ENCODE measurements at regions not wholly inside any gene's neighbourhood (a gene's known extent, or its start where the extent isn't known, plus 50 kb on each side); places are given as distances from the start of the nearest gene placed in this dataset.

DNA sequence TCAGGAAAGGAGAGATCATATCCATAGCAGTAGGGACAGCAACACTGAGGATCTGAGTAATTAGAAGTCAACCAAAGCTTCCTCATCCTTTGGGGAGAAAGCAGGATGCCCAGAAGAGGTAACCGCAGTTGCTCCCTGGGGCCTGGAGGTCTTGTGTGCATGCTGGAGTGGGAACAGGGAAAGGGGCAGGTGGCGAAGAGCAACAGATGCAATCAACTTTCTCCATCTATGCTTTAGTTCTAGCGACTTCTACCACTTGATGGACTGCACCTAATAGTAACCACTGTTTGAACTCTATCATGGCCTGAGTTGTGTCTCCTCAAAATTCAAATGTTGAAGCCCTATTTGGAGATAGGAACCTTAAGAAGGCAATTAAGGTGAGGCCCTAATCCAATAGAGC lies 503.8 kb downstream of the NPIPA7 start:
- 69% methylated on average over 2 of the region's 3 CpGs for WGBS
- H3K79me1 ChIP-seq (replicated peaks; ENCODE audit: low read length, poor library complexity, severe bottlenecking), result no peaks in the 10 kb centered on the region
- H3K4me2 ChIP-seq (ENCODE audit: low read length, poor library complexity, severe bottlenecking), result no peak overlapping the region
- no peak for DNase-seq
- no peak overlapping the region for H2AK5ac ChIP-seq (ENCODE audit: low read length, severe bottlenecking)
- H3K4me1 ChIP-seq (ENCODE audit: control insufficient read depth, insufficient read depth, low read depth, low read length), result no peaks in the 10 kb centered on the region
- H3K27ac ChIP-seq (ENCODE audit: low read length, poor library complexity, severe bottlenecking), result no peak overlapping the region
- H4K91ac ChIP-seq (ENCODE audit: low read length), result no peak overlapping the region
- no peaks in the 10 kb centered on the region for H3K27me3 ChIP-seq (ENCODE audit: control insufficient read depth in 1 of 2, insufficient read depth in 1 of 2, low read length in 2 of 2)
- no peak overlapping the region for H3K14ac ChIP-seq (ENCODE audit: low read length in 2 of 2)
- H3K9me3 ChIP-seq (ENCODE audit: control insufficient read depth, low read length), result no peaks in the 10 kb centered on the region
- no peak overlapping the region for H3K18ac ChIP-seq (ENCODE audit: low read depth in 1 of 2, low read length in 2 of 2)
- no peak overlapping the region for H3K23ac ChIP-seq (ENCODE audit: low read length in 2 of 2)
- no peak overlapping the region for H2BK12ac ChIP-seq (ENCODE audit: low read length in 2 of 2)
- H2AFZ ChIP-seq (ENCODE audit: low read depth, low read length), result no peak overlapping the region
- H3K4me3 ChIP-seq (ENCODE audit: insufficient read depth in 1 of 2, low read depth in 1 of 2, low read length in 2 of 2), result no peak overlapping the region
- H4K8ac ChIP-seq (ENCODE audit: low read length), result no peak overlapping the region
- no peak overlapping the region for H2BK120ac ChIP-seq (ENCODE audit: low read depth, low read length)
- H3K9ac ChIP-seq (ENCODE audit: low read length), result no peak overlapping the region
- no peak overlapping the region for H2BK15ac ChIP-seq (ENCODE audit: low read depth, poor library complexity, severe bottlenecking)
- H2BK5ac ChIP-seq (ENCODE audit: low read depth, low read length, poor library complexity, severe bottlenecking), result no peak overlapping the region
- no peak overlapping the region for H3K4ac ChIP-seq (ENCODE audit: low read depth in 1 of 2, low read length in 2 of 2)
- H3K36me3 ChIP-seq (ENCODE audit: control insufficient read depth in 1 of 2, insufficient read depth in 2 of 2, low read depth in 1 of 2, low read length in 2 of 2), result no peaks in the 10 kb centered on the region

DNA sequence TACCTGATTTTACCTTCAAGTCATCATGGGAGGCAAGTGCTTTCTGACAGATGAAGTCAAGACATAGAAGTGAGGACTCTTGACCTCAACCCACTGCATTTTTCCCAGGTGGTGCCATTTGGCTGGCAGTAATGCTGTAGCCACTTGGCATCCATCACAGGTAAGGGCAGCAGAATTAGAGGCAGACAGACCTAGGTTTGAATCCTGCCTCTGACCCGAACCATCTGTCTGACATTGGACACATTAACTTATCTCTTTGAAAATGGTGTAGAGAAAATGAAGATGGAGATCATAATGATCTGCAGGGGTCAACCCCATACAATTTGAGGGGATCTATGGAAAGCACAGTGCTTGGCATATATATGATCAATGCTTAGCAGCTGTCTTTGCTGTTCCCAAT lies 505.5 kb downstream of the NPIPA7 start:
- H3K27me3 ChIP-seq (ENCODE audit: control insufficient read depth in 1 of 2, insufficient read depth in 1 of 2, low read length in 2 of 2), result no peaks in the 10 kb centered on the region
- DNase-seq, result no peak
- no peak overlapping the region for H4K91ac ChIP-seq (ENCODE audit: low read length)
- no peak overlapping the region for H2BK12ac ChIP-seq (ENCODE audit: low read length in 2 of 2)
- no peaks in the 10 kb centered on the region for H3K36me3 ChIP-seq (ENCODE audit: control insufficient read depth in 1 of 2, insufficient read depth in 2 of 2, low read depth in 1 of 2, low read length in 2 of 2)
- no peaks in the 10 kb centered on the region for H3K79me1 ChIP-seq (replicated peaks; ENCODE audit: low read length, poor library complexity, severe bottlenecking)
- no peak overlapping the region for H3K18ac ChIP-seq (ENCODE audit: low read depth in 1 of 2, low read length in 2 of 2)
- no peaks in the 10 kb centered on the region for H3K4me1 ChIP-seq (ENCODE audit: control insufficient read depth, insufficient read depth, low read depth, low read length)
- H3K4me3 ChIP-seq (ENCODE audit: insufficient read depth in 1 of 2, low read depth in 1 of 2, low read length in 2 of 2), result no peak overlapping the region
- no peak overlapping the region for H4K8ac ChIP-seq (ENCODE audit: low read length)
- no peak overlapping the region for H2BK15ac ChIP-seq (ENCODE audit: low read depth, poor library complexity, severe bottlenecking)
- H3K27ac ChIP-seq (ENCODE audit: low read length, poor library complexity, severe bottlenecking), result no peak overlapping the region
- H3K14ac ChIP-seq (ENCODE audit: low read length in 2 of 2), result no peak overlapping the region
- WGBS, result 60% methylated on average over 1 of the region's 1 CpG
- no peak overlapping the region for H2AFZ ChIP-seq (ENCODE audit: low read depth, low read length)
- H3K4me2 ChIP-seq (ENCODE audit: low read length, poor library complexity, severe bottlenecking), result no peak overlapping the region
- no peaks in the 10 kb centered on the region for H3K9me3 ChIP-seq (ENCODE audit: control insufficient read depth, low read length)
- H3K4ac ChIP-seq (ENCODE audit: low read depth in 1 of 2, low read length in 2 of 2), result no peak overlapping the region
- no peak overlapping the region for H2BK120ac ChIP-seq (ENCODE audit: low read depth, low read length)
- no peak overlapping the region for H2BK5ac ChIP-seq (ENCODE audit: low read depth, low read length, poor library complexity, severe bottlenecking)
- H3K23ac ChIP-seq (ENCODE audit: low read length in 2 of 2), result no peak overlapping the region
- H2AK5ac ChIP-seq (ENCODE audit: low read length, severe bottlenecking), result no peak overlapping the region
- H3K9ac ChIP-seq (ENCODE audit: low read length), result no peak overlapping the region

DNA sequence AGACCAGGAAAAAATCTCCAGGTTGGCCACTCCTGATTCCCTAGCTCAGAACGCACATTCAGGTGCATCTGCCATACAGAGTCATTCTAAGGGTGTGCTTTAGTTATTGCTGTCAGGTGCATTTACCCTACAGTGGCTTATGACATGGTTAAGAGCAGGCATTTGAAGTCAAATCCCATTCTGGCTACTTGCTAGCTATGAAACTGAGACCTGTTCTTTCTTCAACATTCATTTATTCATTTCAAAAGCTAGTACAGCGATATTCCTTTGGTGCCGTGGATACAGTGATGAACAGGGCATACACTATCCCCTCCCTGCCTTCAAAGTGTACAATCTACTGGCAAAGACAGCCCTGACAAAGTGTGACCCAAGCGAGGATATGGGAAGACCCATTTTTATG lies 508.3 kb downstream of the NPIPA7 start:
- Histone ChIP-seq H3K23ac (ENCODE audit: low read length in 2 of 2) (no peak overlapping the region), H2BK12ac (ENCODE audit: low read length in 2 of 2) (no peak overlapping the region), H4K8ac (ENCODE audit: low read length) (no peak overlapping the region), H2BK120ac (ENCODE audit: low read depth, low read length) (no peak overlapping the region), H3K79me1 (replicated peaks; ENCODE audit: low read length, poor library complexity, severe bottlenecking) (no peaks in the 10 kb centered on the region), H2BK5ac (ENCODE audit: low read depth, low read length, poor library complexity, severe bottlenecking) (no peak overlapping the region), H3K14ac (ENCODE audit: low read length in 2 of 2) (no peak overlapping the region), H3K9me3 (ENCODE audit: control insufficient read depth, low read length) (peaks cover 5% of the 10 kb centered on the region), H3K36me3 (ENCODE audit: control insufficient read depth in 1 of 2, insufficient read depth in 2 of 2, low read depth in 1 of 2, low read length in 2 of 2) (no peaks in the 10 kb centered on the region), H3K27me3 (ENCODE audit: control insufficient read depth in 1 of 2, insufficient read depth in 1 of 2, low read length in 2 of 2) (no peaks in the 10 kb centered on the region), H3K27ac (ENCODE audit: low read length, poor library complexity, severe bottlenecking) (no peak overlapping the region), H3K18ac (ENCODE audit: low read depth in 1 of 2, low read length in 2 of 2) (no peak overlapping the region), H3K4ac (ENCODE audit: low read depth in 1 of 2, low read length in 2 of 2) (no peak overlapping the region), H2AK5ac (ENCODE audit: low read length, severe bottlenecking) (no peak overlapping the region), H3K4me2 (ENCODE audit: low read length, poor library complexity, severe bottlenecking) (no peak overlapping the region), H3K4me3 (ENCODE audit: insufficient read depth in 1 of 2, low read depth in 1 of 2, low read length in 2 of 2) (no peak overlapping the region), H4K91ac (ENCODE audit: low read length) (no peak overlapping the region), H2BK15ac (ENCODE audit: low read depth, poor library complexity, severe bottlenecking) (no peak overlapping the region), H3K4me1 (ENCODE audit: control insufficient read depth, insufficient read depth, low read depth, low read length) (no peaks in the 10 kb centered on the region), H2AFZ (ENCODE audit: low read depth, low read length) (no peak overlapping the region), H3K9ac (ENCODE audit: low read length) (no peak overlapping the region)
- DNase-seq, result no peak
- 65% methylated on average over 4 of the region's 4 CpGs for WGBS

DNA sequence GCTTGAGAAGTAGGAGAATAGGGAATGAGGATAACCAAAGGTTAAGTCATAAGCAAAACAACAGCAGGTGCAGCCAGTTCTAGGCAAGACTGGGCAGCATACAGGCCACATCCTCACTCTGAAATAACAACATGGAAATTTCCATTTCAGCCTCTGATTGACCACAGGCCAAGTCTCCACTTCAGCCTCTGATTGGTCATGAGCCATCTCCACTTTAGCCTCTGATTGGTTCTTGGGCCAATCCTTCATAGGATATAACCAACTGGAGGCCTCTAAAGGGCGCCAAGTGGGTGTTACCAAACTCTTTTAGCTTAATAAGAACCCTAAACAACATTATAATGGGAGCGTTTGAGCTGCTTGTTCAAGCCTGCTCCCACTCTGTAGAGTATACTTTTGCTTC lies 512.0 kb downstream of the NPIPA7 start:
- Histone ChIP-seq H3K4me1 (ENCODE audit: control insufficient read depth, insufficient read depth, low read depth, low read length) (no peaks in the 10 kb centered on the region), H2BK12ac (ENCODE audit: low read length in 2 of 2) (no peak overlapping the region), H2AFZ (ENCODE audit: low read depth, low read length) (no peak overlapping the region), H3K14ac (ENCODE audit: low read length in 2 of 2) (no peak overlapping the region), H2BK120ac (ENCODE audit: low read depth, low read length) (no peak overlapping the region), H3K27me3 (ENCODE audit: control insufficient read depth in 1 of 2, insufficient read depth in 1 of 2, low read length in 2 of 2) (no peaks in the 10 kb centered on the region), H3K23ac (ENCODE audit: low read length in 2 of 2) (no peak overlapping the region), H2BK15ac (ENCODE audit: low read depth, poor library complexity, severe bottlenecking) (no peak overlapping the region), H3K9me3 (ENCODE audit: control insufficient read depth, low read length) (peaks cover 5% of the 10 kb centered on the region), H3K36me3 (ENCODE audit: control insufficient read depth in 1 of 2, insufficient read depth in 2 of 2, low read depth in 1 of 2, low read length in 2 of 2) (no peaks in the 10 kb centered on the region), H4K91ac (ENCODE audit: low read length) (no peak overlapping the region), H3K18ac (ENCODE audit: low read depth in 1 of 2, low read length in 2 of 2) (no peak overlapping the region), H2AK5ac (ENCODE audit: low read length, severe bottlenecking) (no peak overlapping the region), H3K4me3 (ENCODE audit: insufficient read depth in 1 of 2, low read depth in 1 of 2, low read length in 2 of 2) (no peak overlapping the region), H3K4ac (ENCODE audit: low read depth in 1 of 2, low read length in 2 of 2) (no peak overlapping the region), H3K79me1 (replicated peaks; ENCODE audit: low read length, poor library complexity, severe bottlenecking) (no peaks in the 10 kb centered on the region), H2BK5ac (ENCODE audit: low read depth, low read length, poor library complexity, severe bottlenecking) (no peak overlapping the region), H4K8ac (ENCODE audit: low read length) (no peak overlapping the region), H3K9ac (ENCODE audit: low read length) (no peak overlapping the region), H3K4me2 (ENCODE audit: low read length, poor library complexity, severe bottlenecking) (no peak overlapping the region), H3K27ac (ENCODE audit: low read length, poor library complexity, severe bottlenecking) (no peak overlapping the region)
- DNase-seq, result no peak
- WGBS, result 0% methylated on average over 1 of the region's 2 CpGs
